HCT116 (cell line): ENCODE measurements at regions not wholly inside any gene's neighbourhood (a gene's known extent, or its start where the extent isn't known, plus 50 kb on each side); places are given as distances from the start of the nearest gene placed in this dataset.

Source experiments
- ELF1 ChIP-seq: IDR thresholded peaks from 2 replicates; pipeline ENCODE4 v1.6.1; 2012; ENCODE audit warnings: low read depth, borderline replicate concordance
- EZH2 ChIP-seq: fragments of 200-600 bp; sonication (generic); IDR thresholded peaks from 2 replicates; pipeline ENCODE4 v1.6.1; 2017; ENCODE audit warnings: antibody characterized with exemption, mixed run types
- MAX ChIP-seq: IDR thresholded peaks from 2 replicates; pipeline ENCODE4 v1.6.1; 2012
- POLR2AphosphoS5 ChIP-seq: IDR thresholded peaks from 2 replicates; pipeline ENCODE4 v1.6.1; 2011; ENCODE audit warnings: mild to moderate bottlenecking, low read depth, low read length, moderate library complexity
- RAD21 ChIP-seq: IDR thresholded peaks from 2 replicates; pipeline ENCODE4 v1.6.1; 2012; ENCODE audit warnings: low read depth, mild to moderate bottlenecking

- TF ChIP-seq EZH2, result no peak
- TF ChIP-seq ELF1, result no peak
- no peak for TF ChIP-seq RAD21
- no peak for TF ChIP-seq POLR2AphosphoS5
- no peak for TF ChIP-seq MAX
Observed at GRCh38 chr4:162469977-162470376, 306.2 kb upstream of the FSTL5 start.
